CD4-positive, alpha-beta T cell treated with Interleukin-6 for 4 hours (primary cell): ENCODE measurements at regions not wholly inside any gene's neighbourhood (a gene's known extent, or its start where the extent isn't known, plus 50 kb on each side); places are given as distances from the start of the nearest gene placed in this dataset.

Source experiments
- DNase-seq: peaks from one replicate; pipeline ENCODE4 v3.0.0-alpha.2; 2020; ENCODE audit warnings: mixed read lengths

DNA sequence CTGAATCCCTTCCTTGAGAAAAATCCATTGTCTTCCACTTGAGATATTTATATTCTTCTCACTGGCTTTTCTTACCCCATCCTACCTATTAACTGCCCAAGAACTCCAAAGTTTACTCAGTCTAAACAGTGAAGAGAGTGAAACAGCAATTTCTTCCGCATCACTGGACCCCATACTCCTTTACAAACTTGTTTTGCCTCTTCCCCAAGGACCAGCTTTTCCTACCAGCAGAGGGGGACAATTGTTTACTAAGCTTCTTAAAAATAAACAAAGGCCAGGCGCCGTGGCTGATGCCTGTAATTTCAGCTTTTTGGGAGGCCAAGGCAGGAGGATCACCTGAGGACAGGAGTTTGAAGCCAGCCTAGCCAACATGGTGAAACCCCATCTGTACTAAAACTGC, 52.0 kb downstream of the LRATD1 start:
- no peak for DNase-seq

- DNase-seq, result no peak
Measured at GRCh38 chr2:14690926-14691325, 58.4 kb downstream of the LRATD1 start.

DNA sequence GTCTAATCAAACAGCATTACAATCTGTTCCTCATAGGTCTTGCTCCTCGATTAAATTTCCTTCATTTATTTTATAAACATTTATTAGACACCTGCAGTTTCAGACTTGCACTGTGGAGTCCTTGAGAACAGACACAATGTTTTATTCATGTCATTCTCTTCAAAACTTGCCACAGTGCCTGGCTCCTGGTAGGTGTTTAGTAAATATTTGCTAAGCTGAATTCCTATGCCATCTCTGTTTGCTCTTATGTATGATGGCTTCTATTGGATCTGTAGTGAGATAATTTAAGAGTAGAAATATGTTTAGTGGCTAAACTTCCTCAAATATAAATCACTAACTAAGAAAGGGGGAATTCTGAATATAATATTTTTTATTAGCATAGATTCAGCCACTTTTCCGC, 61.4 kb downstream of the LRATD1 start:
- no peak for DNase-seq

- no peak for DNase-seq
Measured at GRCh38 chr2:14700753-14701152, 68.2 kb downstream of the LRATD1 start.

GRCh38 chr2:14702258-14702657, 69.7 kb downstream of the LRATD1 start:
- DNase-seq, result no peak

- DNase-seq, result no peak
Measured at GRCh38 chr2:14706201-14706600, 73.7 kb downstream of the LRATD1 start.

DNA sequence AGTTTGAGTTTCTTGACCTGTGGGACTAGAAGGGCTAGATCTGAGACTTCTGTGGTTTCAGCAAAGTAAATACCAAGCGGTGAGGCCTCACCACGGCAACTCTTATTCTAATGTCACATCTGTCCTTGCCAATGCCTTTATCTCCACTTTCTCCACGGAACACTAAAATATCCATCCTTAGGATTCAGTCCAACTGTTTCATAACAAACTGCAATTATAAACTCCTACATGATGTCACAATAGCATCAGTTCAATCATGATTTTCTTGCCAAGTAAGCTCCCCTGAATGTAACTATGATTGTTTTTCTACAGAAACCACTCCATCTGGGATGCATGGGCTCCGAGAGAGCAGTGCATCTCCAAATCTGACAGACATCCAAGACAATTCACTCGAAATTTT, 79.6 kb downstream of the LRATD1 start:
- no peak for DNase-seq

- no peak for DNase-seq
Measured at GRCh38 chr2:14713248-14713647, 80.7 kb downstream of the LRATD1 start.

GRCh38 chr2:14715600-14715999, 83.1 kb downstream of the LRATD1 start:
- no peak for DNase-seq

DNA sequence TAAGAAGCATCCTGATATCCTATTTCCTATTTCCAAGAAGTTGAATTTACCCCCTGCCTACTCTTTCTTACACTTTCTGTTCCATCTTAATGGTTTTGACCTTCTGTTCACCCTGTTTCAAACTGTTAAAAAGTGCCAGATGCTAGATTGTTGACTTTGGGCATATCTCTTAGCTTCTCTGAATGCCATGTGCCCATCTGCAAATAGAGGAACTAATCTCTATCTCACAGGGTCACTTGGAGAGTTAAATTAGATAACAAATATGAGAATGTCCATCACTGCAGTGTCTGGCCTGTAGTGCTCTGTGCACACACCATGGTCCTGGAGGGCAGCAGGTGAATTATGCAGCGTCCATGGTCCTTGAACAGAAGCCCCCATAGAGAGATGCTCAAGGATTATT, 83.8 kb downstream of the LRATD1 start:
- no peak for DNase-seq

- no peak for DNase-seq
Measured at GRCh38 chr2:14717131-14717530, 84.6 kb downstream of the LRATD1 start.

DNA sequence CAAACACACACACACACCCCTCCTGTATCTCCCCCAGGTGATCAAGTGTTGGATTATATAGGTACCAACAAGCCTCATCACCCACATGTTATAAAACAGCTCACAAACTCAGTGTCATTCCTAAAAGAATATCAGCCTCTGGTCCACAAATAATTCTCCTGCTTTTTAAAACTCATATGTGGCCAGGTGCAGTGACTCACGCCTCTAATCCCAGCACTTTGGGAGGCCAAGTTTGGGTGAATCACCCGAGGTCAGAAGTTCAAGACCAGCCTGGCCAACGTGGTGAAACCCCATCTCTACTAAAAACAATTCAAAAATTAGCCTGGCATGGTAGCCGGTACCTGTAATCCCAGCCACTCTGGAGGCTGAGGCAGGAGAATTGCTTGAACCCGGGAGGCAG, 87.8 kb downstream of the LRATD1 start:
- no peak for DNase-seq

DNA sequence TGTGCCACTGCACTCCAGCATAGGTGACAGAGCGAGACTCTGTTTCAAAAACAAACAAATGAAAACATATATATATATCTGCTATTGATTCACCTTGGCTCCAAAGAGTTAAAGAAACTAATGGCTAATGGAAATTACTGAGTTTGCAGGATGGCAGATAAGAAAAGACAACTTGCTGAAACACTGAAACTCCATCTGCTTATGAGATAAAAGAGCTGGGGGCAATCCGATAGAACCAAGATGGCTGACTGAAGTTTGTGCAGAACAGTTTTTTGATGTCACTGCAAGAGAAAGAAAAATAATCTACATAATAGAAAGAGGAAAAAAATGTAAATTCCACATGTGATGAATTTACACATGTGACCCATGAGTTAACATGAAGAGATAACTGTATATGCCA, 88.2 kb downstream of the LRATD1 start:
- no peak for DNase-seq

GRCh38 chr2:14722904-14723570, 90.5 kb downstream of the LRATD1 start:
- DNase-seq, result no peak

- DNase-seq, result no peak
Measured at GRCh38 chr2:14723684-14724083, 91.2 kb downstream of the LRATD1 start.

- no peak for DNase-seq
Measured at GRCh38 chr2:14735696-14736095, 103.2 kb downstream of the LRATD1 start.

DNA sequence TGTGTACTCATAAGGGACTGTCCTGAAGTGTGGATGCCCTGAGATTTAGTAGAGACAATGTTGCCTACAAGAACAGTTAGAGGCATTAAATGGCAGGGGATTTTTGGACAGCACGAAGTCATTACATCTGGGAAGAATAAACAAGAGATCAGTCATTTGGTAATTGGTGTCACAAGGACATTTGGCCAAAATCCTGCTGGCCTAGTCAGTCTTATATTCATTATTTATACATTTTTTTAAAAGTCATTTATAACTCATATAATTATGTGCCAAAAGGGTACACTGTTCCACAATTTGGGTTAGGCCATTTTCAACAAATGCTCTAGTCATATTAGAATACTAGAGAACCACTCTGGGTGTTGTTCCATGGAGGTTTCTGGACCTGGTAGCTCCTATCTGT, 104.7 kb downstream of the LRATD1 start:
- DNase-seq, result no peak

GRCh38 chr2:14743861-14744260, 111.3 kb downstream of the LRATD1 start:
- DNase-seq, result no peak

DNA sequence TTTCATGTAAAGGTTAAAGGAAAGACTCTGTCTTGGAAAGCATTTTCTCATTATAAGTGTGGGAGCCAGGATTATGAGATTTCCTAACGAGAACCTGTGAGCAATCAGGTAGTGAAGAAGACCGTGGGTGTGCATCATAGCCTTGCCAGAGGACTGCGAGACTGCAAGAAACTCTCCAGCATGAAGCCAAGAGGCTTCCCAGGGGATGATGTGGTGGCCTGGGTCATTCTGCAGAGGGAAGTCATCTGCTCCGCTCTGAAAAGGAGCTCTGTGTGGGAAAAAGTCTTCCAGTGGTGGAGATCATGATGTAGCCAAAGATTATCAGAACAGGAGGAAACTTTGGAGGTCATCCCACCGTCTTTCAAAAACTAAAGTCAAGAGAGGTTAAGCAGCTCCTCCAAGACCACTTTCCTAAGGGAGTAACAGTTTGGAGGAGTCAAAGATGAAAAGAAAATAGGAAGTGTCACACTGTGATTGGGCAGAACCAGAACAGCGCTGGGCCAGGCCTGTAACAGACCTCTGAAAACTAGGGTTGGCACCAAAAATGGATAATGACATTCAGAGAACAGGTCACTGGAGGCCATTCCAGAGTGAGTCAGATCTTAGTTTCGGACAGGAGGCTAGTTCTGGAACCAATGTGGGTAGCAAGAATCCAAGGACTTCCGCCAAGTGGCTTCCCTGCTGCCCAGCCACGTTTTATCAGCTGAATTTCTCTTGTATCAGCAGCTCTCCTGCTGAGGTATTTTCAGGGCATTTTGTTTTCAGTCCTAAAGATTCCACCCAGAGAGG, 113.0 kb downstream of the LRATD1 start:
- no peak for DNase-seq

DNA sequence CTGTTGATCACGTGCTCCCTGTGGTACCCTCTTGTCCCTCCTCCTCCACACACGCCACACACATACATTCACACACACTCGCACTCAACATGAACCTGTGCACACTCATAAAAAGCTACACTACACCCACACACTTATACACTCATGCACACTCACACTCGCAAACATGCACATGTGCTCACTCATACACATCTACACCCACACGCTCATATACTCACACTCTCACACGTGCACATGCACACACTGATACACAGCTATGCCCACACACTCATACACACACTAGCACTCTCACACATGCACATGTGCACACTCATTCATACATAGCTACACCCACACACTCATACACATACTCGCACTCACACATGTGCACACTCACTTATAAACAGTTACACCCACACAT, 113.6 kb downstream of the LRATD1 start:
- DNase-seq, result no peak

DNA sequence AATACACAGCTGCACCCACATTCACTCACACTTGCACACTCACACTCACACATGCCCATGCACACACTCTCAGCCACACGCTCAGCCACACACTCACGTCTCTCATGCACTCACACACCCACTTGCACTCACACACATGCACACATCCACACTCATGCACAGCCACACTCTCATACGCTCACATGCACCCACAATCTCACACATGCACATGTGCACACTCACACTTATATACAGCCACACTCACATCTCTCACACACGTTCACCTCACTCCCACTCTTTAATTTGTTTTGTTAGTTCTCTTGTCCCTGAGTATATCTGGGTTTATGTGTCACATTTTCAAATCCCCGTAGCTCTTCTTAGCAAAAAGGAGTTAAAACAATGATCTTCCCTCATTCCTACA, 114.9 kb downstream of the LRATD1 start:
- DNase-seq, result no peak

- no peak for DNase-seq
Measured at GRCh38 chr2:14749884-14750283, 117.4 kb downstream of the LRATD1 start.

- no peak for DNase-seq
Measured at GRCh38 chr2:14750433-14750832, 117.9 kb downstream of the LRATD1 start.

GRCh38 chr2:14751581-14751980, 119.1 kb downstream of the LRATD1 start:
- DNase-seq, result no peak

GRCh38 chr2:14752295-14752694, 119.8 kb downstream of the LRATD1 start:
- no peak for DNase-seq
